ENCODE measurements at regions not wholly inside any gene's neighbourhood (a gene's known extent, or its start where the extent isn't known, plus 50 kb on each side); places are given as distances from the start of the nearest gene placed in this dataset.
A peak's percentile ranks its signal among the peaks of the same experiment; 100 is the strongest.
"Not testable (repeated sequence)": the region's sequence is repeated elsewhere in the genome, so short reads cannot be mapped to it uniquely, and the experiment has no call there.

GRCh38 chr4:18106620-18107019, 85.1 kb upstream of the LCORL start:
- Histone ChIP-seq H3K4me1 (no peaks in the 10 kb centered on the region), H3K36me3 (no peaks in the 10 kb centered on the region), H3K27me3 (no peaks in the 10 kb centered on the region), H3K27ac (peak overlapping the region; percentile 79), H3K4me3 (no peak overlapping the region), H3K9ac (ENCODE audit: low read depth in 2 of 2, low read length in 2 of 2) (no peak overlapping the region), H3K9me3 (no peaks in the 10 kb centered on the region)
- peak; percentile 84 for DNase-seq
- no peak for TF ChIP-seq CTCF (IDR thresholded peaks at IDR 0.05)
- intact Hi-C loops (cut with DNase I): no loop called here

GRCh38 chr4:18105030-18106011, 83.8 kb upstream of the LCORL start:
- H3K9me3 ChIP-seq: no peaks in the 10 kb centered on the region
- no peak overlapping the region for H3K9ac ChIP-seq (ENCODE audit: low read depth in 2 of 2, low read length in 2 of 2)
- no peak for TF ChIP-seq CTCF (IDR thresholded peaks at IDR 0.05)
- H3K4me1 ChIP-seq: no peaks in the 10 kb centered on the region
- no peaks in the 10 kb centered on the region for H3K36me3 ChIP-seq
- H3K27ac ChIP-seq: peak overlapping the region; percentile 79
- no peak overlapping the region for H3K4me3 ChIP-seq
- H3K27me3 ChIP-seq: no peaks in the 10 kb centered on the region
- intact Hi-C loops (cut with DNase I): no loop called here
- DNase-seq: peak; percentile 41

- intact Hi-C loops (cut with DNase I): no loop called here
- Histone ChIP-seq H3K27me3 (no peaks in the 10 kb centered on the region), H3K4me1 (no peaks in the 10 kb centered on the region), H3K27ac (no peak overlapping the region), H3K4me3 (no peak overlapping the region), H3K9me3 (no peaks in the 10 kb centered on the region), H3K36me3 (no peaks in the 10 kb centered on the region), H3K9ac (ENCODE audit: low read depth in 2 of 2, low read length in 2 of 2) (no peak overlapping the region)
- DNase-seq: no peak
- TF ChIP-seq CTCF (IDR thresholded peaks at IDR 0.05): no peak
Measured at GRCh38 chr4:18103876-18104605, 82.5 kb upstream of the LCORL start.

GRCh38 chr4:18100657-18101056, 79.1 kb upstream of the LCORL start:
- H3K9me3 ChIP-seq: no peaks in the 10 kb centered on the region
- intact Hi-C loops (cut with DNase I): no loop called here
- H3K4me3 ChIP-seq: no peak overlapping the region
- no peak overlapping the region for H3K9ac ChIP-seq (ENCODE audit: low read depth in 2 of 2, low read length in 2 of 2)
- no peaks in the 10 kb centered on the region for H3K36me3 ChIP-seq
- no peak overlapping the region for H3K27ac ChIP-seq
- no peaks in the 10 kb centered on the region for H3K4me1 ChIP-seq
- no peak for DNase-seq
- H3K27me3 ChIP-seq: no peaks in the 10 kb centered on the region
- TF ChIP-seq CTCF (IDR thresholded peaks at IDR 0.05): no peak

GRCh38 chr4:18090447-18090846, 68.9 kb upstream of the LCORL start:
- intact Hi-C loops (cut with DNase I); H3K4me3 ChIP-seq: not testable (repeated sequence)

More at GRCh38 chr4:18090447-18090846, 68.9 kb upstream of the LCORL start:
- H3K27ac ChIP-seq; H3K9ac ChIP-seq (ENCODE audit: low read depth in 2 of 2, low read length in 2 of 2); H3K36me3 ChIP-seq; H3K9me3 ChIP-seq; H3K4me1 ChIP-seq; DNase-seq; H3K27me3 ChIP-seq: not testable (repeated sequence)

Measured in colonic mucosa (tissue), 4 donors.